ENCODE measurements at regions not wholly inside any gene's neighbourhood (a gene's known extent, or its start where the extent isn't known, plus 50 kb on each side); places are given as distances from the start of the nearest gene placed in this dataset.

DNA sequence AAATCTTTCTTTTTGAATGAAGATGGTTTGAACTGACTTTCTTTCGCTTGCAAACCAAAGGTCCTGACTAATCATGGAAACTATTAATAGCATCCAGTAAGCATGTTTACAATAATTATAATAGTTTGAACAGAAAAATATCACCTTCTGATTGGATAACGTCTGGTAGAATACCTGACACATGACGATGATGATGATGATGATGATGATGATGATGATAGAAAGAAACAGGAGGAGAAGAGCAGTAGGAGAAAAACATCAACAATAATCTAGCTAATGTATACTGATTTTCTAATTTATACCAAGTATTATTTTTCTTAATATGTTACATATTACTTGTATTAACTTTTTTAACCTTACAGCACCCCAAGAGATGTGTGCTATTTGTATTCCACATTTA lies 157.5 kb upstream of the SPRY2 start:
- Histone ChIP-seq H3K79me2 (ENCODE audit: control insufficient read depth, insufficient read depth, low read length) (no peaks in the 10 kb centered on the region), H3K9ac (ENCODE audit: low read length) (no peak overlapping the region), H3K4me3 (ENCODE audit: control extremely low read depth in 1 of 5, extremely low read depth in 1 of 5, insufficient read depth in 1 of 5, low read depth in 2 of 5, low read length in 4 of 5) (no peak overlapping the region), H3K27ac (ENCODE audit: low read length in 2 of 2) (no peak overlapping the region), H3K9me3 (ENCODE audit: control extremely low read depth in 1 of 3, control insufficient read depth in 2 of 3, insufficient read depth in 1 of 3, low read length in 2 of 3) (no peaks in the 10 kb centered on the region), H2AFZ (ENCODE audit: insufficient read depth, low read depth, low read length, poor library complexity, severe bottlenecking) (no peak overlapping the region), H3K4me2 (replicated peaks; ENCODE audit: low read depth, low read length, poor library complexity, severe bottlenecking) (no peak overlapping the region), H3K4me1 (ENCODE audit: control insufficient read depth in 2 of 2, insufficient read depth in 2 of 2, low read length in 2 of 2) (no peaks in the 10 kb centered on the region), H4K20me1 (ENCODE audit: control insufficient read depth, insufficient read depth, low read length, poor library complexity, severe bottlenecking) (no peaks in the 10 kb centered on the region), H3K36me3 (replicated peaks in 1 of 2; ENCODE audit: control extremely low read depth in 1 of 2, control insufficient read depth in 1 of 2, extremely low read depth in 1 of 2, insufficient read depth in 2 of 2, low read length in 1 of 2) (no peaks in the 10 kb centered on the region), H3K27me3 (replicated peaks in 1 of 4; ENCODE audit: control extremely low read depth in 1 of 4, control insufficient read depth in 3 of 4, insufficient read depth in 4 of 4, low read length in 3 of 4) (no peaks in the 10 kb centered on the region)
- TF ChIP-seq EZH2 (IDR thresholded peaks at IDR 0.05; ENCODE audit: borderline replicate concordance, insufficient read depth, low read depth, low read length, poor library complexity, severe bottlenecking) (no peak), CTCF (IDR thresholded peaks at IDR 0.05) (no peak)
- Mint-ChIP-seq H3K27me3 (no peaks in the 10 kb centered on the region), H3K9me3 (ENCODE audit: insufficient read depth) (no peaks in the 10 kb centered on the region), H3K4me3 (no peak overlapping the region), H3K27ac (no peak overlapping the region), H3K4me1 (no peaks in the 10 kb centered on the region)
- ATAC-seq (ENCODE audit: low read depth) (no peak), DNase-seq (no peak)
- POLR2A ChIA-PET: no interaction called here
- WGBS (ENCODE audit: insufficient coverage): no CpG with 5 or more reads among the region's 3 CpGs
- CTCF ChIA-PET: no interaction called here
- intact Hi-C loops (cut with micrococcal nuclease): no loop called here

DNA sequence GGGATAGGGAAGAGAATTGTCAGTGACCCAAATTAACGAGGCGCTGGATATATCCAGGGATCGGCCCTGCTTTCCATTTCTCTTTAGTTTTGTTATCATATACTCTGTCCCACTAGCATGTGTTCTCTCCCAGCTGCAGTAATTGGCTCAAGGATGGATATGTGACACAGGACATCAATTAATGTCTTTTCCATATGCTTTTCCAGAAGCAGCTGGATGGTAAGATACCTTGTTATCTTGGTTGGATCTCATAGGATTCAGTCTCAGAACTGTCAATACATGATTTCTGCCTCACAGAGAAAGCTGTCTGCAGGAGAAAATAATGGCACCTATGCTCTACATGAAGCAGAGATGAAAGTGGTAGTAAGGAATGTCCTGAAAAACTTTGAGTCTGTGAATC lies 157.1 kb upstream of the SPRY2 start:
- Mint-ChIP-seq H3K4me3 (no peak overlapping the region), H3K27ac (no peak overlapping the region), H3K27me3 (no peaks in the 10 kb centered on the region), H3K4me1 (no peaks in the 10 kb centered on the region), H3K9me3 (ENCODE audit: insufficient read depth) (no peaks in the 10 kb centered on the region)
- Histone ChIP-seq H3K79me2 (ENCODE audit: control insufficient read depth, insufficient read depth, low read length) (no peaks in the 10 kb centered on the region), H3K9me3 (ENCODE audit: control extremely low read depth in 1 of 3, control insufficient read depth in 2 of 3, insufficient read depth in 1 of 3, low read length in 2 of 3) (no peaks in the 10 kb centered on the region), H3K4me2 (replicated peaks; ENCODE audit: low read depth, low read length, poor library complexity, severe bottlenecking) (no peak overlapping the region), H3K9ac (ENCODE audit: low read length) (no peak overlapping the region), H3K4me1 (ENCODE audit: control insufficient read depth in 2 of 2, insufficient read depth in 2 of 2, low read length in 2 of 2) (no peaks in the 10 kb centered on the region), H3K36me3 (replicated peaks in 1 of 2; ENCODE audit: control extremely low read depth in 1 of 2, control insufficient read depth in 1 of 2, extremely low read depth in 1 of 2, insufficient read depth in 2 of 2, low read length in 1 of 2) (no peaks in the 10 kb centered on the region), H3K27me3 (replicated peaks in 1 of 4; ENCODE audit: control extremely low read depth in 1 of 4, control insufficient read depth in 3 of 4, insufficient read depth in 4 of 4, low read length in 3 of 4) (no peaks in the 10 kb centered on the region), H3K27ac (ENCODE audit: low read length in 2 of 2) (no peak overlapping the region), H4K20me1 (ENCODE audit: control insufficient read depth, insufficient read depth, low read length, poor library complexity, severe bottlenecking) (no peaks in the 10 kb centered on the region), H2AFZ (ENCODE audit: insufficient read depth, low read depth, low read length, poor library complexity, severe bottlenecking) (no peak overlapping the region), H3K4me3 (ENCODE audit: control extremely low read depth in 1 of 5, extremely low read depth in 1 of 5, insufficient read depth in 1 of 5, low read depth in 2 of 5, low read length in 4 of 5) (no peak overlapping the region)
- intact Hi-C loops (cut with micrococcal nuclease): no loop called here
- ChIA-PET CTCF (no interaction called here), POLR2A (no interaction called here)
- no peak for ATAC-seq (ENCODE audit: low read depth)
- DNase-seq: no peak
- 100% methylated on average over 2 of the region's 3 CpGs for WGBS (ENCODE audit: insufficient coverage)
- no peak for TF ChIP-seq EZH2 (IDR thresholded peaks at IDR 0.05; ENCODE audit: borderline replicate concordance, insufficient read depth, low read depth, low read length, poor library complexity, severe bottlenecking)
